ENCODE measurements at regions not wholly inside any gene's neighbourhood (a gene's known extent, or its start where the extent isn't known, plus 50 kb on each side); places are given as distances from the start of the nearest gene placed in this dataset.

DNA sequence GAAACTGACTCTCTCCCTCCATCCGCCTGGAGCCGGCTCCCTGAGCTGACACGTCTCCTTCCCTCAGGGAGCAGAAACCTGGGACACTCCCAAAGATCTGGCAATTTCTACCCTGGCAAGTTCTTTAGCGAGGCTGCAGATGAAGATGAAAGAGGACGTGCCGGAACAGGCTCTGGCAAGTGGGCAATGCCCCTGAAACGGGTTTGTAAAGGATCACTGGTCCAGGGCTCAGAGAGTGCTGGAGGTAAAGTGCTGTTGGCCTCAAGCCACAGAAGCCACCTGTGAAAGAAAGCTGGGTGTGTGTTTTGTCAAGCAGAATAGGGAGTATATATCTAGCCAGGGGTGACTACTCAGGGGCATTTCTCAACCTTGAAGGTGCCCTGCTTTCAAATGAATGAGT, 131.4 kb upstream of the ATP6AP2 start:
- DNase-seq = no peak

DNA sequence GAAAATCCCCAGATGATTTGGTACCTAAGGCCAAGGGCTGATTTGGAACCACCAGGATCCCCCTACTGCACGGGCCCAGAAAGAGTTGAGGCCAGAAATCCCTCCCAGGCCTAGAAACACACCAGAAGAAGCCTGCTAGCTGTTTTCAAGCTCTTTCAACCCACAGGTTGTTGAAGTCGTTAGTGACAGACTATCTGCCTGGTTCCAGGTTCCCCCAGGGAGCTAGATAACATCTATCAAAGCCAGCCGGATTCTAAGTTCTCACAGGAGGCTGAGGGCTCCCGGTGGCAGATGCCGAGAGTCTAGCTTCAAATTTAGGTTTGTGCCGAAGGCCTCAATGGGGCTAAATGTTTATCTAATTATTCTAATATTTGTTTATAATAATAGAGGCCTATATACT, 132.0 kb upstream of the ATP6AP2 start:
- no peak for DNase-seq

DNA sequence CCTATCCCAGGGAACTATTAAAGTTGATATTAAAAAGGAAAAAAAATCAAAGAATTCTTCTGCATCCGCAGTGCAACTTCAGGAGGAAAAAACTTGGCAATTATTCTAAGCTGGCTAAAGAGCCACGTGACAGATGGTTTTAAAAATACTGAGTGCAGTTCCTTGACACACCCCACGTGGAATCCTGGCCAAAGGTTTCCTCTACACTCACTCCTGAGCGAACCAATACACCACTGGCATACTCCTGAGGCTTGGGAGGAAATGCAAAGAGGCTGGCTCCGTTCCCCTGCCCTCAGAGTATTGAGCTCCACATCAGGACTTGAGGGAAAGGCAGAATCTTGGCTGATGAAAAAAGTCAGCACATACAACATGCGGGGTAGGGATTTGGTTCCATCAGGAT, 133.8 kb upstream of the ATP6AP2 start:
- DNase-seq = no peak

DNA sequence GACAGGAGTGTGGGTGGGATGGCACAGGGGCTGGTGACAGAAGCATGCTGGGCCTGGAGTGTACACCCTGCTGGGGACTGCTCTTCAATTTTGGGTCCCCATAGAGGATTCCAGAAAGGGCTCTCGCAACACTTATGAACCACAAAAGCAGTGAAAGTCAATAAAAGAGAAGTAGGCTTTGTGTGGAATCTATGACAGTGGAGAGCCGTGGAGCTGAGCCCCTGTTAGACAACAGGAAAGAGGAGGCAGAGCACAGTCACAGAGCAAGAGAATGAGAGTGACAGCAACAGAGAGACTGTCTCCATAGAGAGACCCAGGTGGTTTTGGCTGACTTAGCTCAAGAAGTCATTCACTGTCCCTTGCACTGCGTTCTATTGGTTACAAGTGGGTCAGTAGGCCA, 135.1 kb upstream of the ATP6AP2 start:
- DNase-seq = no peak

DNA sequence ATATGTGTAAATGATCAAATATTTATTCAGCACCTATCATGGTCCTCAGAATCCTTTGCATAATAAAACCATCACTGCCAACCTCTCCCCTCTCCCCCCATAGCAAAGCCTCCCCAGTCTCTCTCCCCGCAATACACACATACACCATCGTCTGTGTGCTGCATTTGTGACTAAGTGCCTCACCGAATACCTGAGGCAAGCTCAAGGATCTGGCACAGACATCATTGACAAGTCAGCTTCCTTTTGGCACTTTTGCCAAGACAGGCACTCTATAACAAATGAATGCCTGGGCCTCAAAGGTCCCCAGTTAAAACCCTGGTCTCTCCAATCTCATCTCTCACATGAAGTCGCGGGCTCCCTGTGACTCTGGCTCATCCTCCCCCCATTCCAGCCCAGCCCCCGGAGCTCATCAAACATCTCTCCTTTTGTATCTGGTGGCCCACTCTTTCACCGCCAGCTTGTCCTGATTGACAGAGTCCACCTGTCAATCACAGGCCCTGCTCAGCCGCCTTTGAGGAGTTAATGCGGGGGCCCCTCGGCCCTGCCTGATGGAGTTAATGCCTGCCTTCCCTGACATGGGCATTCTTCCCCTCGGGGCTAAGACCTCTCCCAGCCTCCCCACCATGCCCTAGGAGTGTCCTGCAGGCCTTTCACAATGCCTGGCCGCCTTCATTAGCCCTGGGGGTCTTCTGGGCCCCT, 135.8 kb upstream of the ATP6AP2 start:
- no peak for DNase-seq

DNA sequence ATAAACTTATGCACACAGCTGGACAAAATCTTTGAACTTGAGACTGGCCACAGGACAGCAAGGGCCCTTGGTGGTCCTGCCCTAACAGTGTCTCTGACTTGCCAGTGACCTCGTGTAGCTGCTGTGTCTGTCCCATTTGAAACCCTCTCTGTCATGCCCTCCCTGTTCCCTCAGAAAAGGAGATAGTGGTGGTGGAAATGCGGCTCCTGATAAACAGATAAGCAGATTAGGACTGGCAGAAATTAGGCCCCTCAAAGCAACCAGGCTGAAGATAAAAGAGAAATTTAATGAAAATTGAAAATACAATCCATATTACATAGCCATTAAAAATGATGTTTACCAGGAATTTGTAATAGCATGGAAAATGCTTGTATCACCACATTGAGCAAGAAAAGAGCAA, 136.6 kb upstream of the ATP6AP2 start:
- DNase-seq = no peak

DNA sequence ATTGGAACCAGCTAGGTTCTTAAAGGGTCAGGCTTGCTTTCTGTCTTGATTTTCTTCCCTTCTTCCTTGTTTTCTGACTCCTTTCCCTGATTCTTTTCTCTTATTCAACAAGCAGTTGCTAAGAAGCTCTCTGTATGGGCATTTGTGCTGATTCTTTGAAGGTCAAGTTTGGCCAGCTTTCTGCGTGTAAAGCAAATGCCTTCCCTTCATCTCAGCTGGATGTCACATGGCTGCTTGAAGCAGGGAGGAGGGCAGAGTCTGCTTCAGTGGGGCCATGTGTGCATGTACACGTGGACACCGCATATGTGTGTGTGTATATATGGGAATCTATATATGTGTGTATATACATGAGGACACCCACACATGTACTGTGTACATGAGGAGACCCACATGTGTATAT, 139.9 kb upstream of the ATP6AP2 start:
- DNase-seq = no peak

DNA sequence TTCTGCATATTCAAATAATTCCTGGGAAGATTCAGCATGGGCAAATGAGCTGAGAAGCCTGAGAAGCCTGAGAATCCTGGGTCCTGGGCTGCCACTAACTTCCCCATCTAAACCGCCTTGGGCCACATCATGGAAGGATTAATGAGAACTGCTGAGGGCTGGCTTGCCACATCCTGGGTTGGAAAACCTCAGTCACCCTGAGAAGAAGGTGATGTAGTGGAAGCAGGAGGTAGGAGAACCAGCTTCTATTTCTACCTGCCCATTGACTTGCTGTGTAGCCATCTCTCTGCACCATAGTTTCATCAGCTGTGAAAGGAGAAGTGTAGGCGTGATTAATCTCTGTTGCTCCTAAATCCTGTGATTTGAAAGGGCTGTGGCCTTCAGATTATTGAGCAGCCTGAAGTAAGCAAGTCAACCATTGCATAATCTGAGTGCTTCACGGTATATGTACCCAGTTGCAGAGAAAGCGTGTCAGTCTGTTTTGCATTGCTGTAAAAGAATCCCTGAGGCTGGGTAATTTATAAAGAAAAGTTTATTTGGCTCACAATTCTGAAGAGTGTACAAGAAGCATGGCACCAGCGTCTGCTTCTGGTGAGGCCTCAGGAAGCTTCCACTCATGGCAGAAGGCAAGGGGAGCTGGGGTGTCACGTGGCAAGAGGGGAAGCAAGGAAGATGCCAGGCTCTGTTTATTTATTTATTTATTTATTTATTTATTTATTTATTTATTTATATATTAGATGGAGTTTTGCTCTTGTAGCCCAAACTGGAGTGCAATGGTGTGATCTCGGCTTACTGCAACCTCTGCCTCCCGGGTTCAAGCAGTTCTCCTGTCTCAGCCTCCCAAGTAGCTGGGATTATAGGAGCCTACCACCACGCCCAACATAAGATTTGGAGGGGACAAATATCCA, 140.9 kb upstream of the ATP6AP2 start:
- DNase-seq = no peak

DNA sequence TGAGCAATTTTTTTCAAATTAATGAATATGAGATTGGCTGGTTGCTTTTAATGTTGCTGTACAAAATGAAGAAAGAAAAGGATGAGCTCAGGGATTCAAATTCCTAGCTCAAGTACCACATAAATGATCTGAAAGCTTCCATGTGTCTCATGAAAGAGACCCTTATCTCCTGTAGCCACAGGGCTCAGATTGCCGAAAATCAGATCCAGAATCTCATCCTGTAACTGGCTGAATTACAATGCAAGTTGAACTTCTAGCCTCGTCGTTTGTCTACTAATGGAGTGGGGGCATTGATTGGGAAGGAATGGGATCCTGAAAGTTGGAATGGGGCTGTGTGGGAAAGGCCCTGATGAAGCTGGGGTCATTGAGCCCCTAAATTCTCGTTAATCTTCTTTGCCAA, 143.4 kb upstream of the ATP6AP2 start:
- no peak for DNase-seq

DNA sequence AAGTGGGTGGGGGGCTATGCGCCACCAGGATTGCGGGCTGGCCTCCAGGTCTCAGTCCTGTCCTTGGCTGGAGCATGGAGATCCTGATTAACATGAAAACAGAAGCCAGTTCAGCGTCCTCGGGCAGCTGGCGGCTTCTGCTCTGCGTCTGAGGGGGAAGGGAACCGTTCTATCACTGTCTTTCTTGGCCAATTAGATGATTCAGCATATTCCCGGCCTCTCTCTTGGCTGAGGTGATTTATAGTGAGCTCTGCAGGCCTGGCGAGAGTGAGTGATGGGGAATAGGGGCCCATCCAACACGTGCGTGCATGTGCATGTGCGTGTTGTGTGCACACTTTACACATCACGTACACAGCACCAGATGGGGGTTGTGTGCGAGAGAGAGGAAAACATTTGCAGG, 145.8 kb upstream of the ATP6AP2 start:
- DNase-seq = no peak

DNA sequence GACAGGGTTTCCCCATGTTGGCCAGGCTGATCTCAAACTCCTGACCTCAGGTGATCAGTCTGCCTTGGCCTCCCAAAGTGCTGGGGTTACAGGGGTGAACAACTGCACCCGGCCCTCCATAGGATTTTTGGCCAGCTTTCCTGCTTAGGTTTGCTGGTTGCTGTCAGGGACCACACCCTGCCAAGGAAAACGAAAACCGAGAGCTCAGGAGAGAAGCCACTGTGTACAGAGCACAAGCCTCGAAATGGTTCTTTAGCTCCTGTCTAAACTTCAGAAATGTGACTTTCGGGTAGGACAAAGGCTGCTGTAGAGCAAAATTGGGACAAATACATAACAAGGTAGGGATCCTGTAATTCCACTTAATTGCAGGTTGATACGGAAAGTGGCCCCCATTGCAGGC, 146.3 kb upstream of the ATP6AP2 start:
- no peak for DNase-seq

DNA sequence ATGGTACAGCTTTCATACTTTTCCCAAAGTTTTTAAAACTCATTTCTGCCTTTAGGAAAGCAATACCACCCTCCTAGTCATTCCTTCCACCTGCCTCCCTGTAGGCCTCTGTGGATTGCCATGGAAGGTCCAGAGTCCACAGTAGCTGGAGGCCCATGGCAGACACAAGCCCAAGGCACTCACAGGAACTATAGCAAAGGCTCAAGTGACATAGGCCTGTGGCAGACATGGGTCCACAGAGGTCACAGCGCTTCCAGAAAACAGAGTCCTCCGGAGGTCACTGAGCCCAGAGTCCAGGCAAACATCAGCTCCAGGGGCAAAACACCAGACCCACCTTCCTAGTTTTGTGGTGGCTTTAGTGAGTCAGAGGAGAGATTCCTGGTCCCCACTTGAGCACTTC, 147.6 kb upstream of the ATP6AP2 start:
- DNase-seq = no peak

DNA sequence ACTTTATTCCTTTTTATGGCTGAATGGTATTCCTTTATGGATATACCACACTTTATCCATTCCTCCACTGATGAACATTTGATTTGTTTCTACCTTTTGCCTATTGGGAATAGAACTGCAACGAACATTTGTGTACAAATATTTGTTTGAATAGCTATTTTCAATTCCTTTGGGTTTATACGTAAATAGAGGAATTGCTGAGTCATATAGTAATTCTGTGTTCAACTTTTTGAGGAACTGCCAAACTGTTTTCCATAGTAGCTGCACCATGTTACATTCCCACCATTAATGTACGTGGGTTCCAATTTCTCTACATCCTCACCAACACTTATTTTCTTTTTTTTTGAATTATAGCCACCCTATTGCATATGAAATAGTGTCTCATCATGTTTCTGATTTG, 156.5 kb upstream of the ATP6AP2 start:
- no peak for DNase-seq

DNA sequence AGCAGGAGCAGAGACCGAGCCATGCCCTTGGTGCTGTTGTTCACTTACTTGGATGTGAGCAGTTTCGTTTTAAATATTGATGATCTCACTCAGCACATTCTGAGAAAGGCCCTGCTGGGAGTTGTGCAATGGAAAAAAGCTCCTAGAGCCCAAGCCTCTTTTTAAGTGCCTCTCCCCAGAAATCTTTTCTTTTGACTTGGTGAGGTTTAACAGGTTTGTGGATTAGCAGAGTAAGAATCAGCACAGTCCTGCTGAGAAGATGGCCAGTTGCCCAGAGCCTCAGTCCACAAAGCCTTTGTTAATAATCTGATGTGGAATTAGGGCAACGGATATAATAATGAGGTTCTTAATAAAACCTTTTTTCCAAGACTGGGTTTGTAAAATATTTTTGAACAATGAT, 157.5 kb upstream of the ATP6AP2 start:
- no peak for DNase-seq

DNA sequence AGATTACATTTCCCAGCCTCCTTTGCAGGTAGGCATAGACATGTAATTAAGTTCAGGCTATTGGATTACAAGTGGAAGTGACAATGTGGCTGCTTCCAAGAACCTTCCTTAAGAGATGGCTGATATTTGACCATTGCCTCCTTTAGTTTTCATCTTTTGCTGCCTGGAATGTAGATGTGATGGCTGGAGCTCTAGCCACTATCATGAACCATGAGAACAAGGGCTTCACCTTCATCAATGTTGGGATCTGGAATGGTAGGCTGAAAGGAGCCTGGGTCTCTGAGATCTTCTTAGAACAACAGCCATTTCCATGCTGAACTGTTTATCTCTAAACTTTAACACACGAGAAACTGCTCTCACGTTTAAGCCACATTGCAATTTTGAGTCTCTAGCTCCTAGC, 158.7 kb upstream of the ATP6AP2 start:
- no peak for DNase-seq

DNA sequence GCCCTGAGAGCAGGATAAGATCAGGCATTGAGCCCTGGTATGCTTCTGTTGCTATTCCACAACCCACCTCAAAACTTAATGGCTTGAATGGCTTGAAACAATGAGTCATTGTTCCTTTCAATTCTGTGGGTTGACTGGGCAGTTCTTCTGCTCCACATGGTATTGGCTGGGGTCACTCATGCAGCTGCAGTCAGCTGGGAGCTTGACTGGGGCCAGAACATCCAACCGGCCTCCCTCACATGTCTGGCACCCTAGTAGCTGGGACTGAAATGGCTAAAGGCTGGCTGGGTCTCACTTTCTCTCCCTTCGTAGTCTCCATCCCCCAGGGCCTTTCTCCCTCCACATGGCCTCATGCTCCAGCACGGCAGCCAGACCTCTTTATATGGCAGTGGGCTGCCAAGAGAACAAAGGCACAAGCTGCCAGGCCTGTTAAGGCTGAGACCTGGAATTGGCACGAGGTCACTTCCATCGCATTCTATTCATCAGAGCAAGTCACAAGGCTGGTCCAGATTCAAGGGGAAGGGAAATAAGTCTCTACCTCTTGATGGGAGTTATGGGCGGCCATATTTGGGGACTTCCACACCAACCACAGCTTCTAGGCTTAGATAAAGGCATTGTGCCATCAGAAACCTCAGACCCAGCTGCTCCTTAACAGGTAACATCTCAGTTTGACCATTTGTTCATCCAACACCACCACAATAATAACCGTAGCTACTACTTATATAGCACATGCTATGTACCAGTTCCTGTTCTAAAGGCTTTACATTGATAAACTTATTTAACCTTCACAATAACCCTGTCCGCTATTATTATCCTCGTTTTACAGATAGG, 159.7 kb upstream of the ATP6AP2 start:
- no peak for DNase-seq

DNA sequence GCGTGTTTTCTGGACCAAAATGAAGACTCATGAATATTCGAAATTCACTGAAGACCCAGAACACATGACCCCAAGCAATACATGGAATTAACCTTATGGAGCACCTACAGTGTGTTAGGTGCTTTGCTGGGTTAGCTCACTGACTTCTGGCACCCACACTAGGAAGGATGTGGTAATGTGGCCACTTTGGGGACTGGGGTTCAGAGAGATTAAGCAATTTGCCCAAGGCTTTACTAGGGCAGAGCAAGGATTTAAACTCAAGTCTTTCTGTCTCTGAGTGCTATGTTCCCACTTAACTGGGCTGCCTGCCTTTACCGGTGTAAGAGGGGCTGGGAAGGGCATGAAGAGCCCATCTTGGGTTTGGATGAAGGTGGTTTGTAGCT, 162.0 kb upstream of the ATP6AP2 start:
- no peak for DNase-seq

DNA sequence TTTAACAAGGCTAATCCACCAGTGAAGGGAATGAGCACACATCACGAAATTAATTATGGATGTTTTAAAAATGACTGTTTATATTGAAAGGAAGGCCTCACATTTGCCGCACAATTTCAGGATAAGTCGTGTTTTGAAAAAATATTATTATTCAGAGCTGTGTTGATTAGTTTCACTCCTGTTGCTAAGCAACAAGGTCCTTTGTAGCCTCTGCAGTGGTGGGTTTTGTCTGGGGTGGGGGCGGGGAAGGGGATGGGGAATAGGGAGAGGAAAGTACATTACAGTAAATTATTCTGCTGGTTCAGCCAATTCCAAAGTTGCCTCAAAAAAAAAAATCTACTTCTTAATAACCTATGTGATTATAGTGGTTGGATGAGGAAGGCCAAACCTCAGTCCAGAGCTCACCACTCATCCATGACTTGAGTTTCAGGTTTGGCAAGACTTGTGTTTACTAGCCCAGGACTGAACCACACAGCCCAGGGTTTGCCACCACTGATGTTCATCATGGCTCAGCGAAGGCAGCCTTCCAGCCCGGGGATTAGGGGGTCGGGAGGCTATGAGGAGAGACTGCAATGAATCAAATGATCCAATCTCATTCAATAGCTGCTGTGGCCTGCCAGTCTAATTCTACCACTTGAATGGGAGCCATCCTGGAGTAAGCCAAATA, 162.5 kb upstream of the ATP6AP2 start:
- no peak for DNase-seq

DNA sequence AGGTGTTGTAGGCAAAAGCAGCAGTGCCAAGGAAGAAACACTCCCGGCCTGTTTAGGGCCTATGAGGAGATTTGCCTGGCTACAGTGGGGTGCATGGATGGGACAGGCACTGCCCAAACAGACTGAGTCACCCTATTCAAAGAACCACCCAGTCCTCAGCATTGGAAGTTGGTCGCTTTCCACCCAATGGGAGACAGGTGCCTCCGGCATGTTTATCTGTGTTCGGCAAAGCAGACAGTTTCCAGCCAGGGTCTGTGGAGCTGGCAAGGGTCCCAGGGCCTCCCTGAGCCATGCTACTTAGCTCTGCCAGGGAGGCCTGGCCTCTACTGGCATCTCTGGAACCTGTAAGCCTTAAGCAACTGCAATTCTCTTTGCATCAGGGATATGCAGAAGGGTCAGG, 165.1 kb upstream of the ATP6AP2 start:
- DNase-seq = no peak

DNA sequence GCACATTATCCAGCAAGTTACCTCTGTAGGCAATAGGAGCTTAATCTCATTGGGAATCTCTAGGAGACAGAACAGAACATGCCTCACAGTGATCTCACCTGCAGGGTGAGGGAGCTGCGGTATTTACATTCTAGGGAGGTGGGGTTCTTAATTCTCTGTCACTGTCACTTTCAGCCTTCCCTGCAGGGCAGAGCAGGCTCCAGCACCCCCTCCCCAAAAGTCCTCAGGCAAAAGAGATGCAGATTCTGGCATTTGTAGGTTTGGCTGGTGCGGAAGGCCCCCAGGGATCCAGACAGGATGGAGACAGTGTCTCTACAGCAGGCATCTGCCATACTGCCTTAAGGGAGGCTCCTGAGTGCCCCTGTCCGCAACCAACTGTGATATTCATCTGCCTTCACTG, 166.4 kb upstream of the ATP6AP2 start:
- no peak for DNase-seq

DNA sequence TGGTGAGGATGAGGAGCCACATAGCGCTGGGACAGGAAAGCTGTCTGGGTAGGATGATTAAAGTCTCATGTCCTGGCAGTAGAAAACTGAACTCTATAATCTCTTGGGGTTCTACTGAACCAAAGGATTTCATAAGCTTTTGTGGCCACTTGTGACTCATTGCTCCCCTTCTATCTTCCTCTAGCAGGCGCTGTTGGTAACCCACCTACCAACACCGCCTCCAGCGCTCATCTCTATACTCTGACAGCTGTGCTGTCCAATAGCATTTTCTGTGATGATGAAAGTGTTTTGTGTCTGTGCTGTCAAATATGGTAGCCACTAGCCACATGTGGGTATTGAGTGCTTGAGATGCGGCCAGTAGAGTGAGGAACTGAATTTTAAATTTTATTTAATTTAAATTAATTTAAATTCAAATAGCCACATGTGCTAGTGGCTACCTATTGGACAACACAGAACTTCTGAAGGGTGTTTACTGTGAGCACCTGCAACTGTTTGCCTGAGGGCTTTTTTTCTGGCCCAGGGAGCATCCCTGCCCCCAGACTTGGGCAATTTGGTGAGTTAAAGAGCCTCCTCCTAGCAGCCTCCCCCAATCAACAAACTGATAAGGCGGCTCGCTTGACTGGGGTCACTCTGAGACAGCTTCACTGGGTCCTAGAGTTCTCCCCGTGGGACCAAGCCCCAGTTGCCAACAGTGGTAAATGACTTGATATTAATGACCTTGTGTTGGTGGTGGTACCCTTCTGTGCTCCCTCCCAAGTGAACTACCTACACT, 169.2 kb upstream of the ATP6AP2 start:
- DNase-seq = no peak

DNA sequence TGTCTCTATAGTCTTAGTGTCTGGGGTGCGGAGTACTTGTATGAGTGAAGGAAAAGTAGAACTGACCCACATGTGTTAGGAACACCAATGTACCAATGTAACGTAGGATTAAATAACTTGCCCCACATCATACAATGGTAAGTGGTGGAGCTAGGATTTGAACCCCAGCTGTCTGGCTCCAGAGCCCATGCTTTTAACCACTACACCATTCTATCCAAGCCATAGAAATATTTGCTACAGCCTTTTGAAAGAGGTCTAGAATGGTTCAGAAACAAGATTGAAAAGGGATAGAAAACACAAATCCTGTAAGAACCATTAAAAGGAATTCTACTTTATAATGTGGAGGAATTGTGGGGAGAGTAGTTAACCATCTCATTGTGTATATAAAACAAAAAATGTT, 169.9 kb upstream of the ATP6AP2 start:
- no peak for DNase-seq

Data from NCI-H187 (cell line).